Neural cell (in vitro differentiated cells): ENCODE measurements at regions not wholly inside any gene's neighbourhood (a gene's known extent, or its start where the extent isn't known, plus 50 kb on each side); places are given as distances from the start of the nearest gene placed in this dataset.

Experiments used
- H2AFZ ChIP-seq: fragments of 200-600, 300-800 bp; sonication (generic), shearing (Covaris generic); 2 replicates; pipeline ENCODE4 v1.6.0; 2014; ENCODE audit warnings: low read depth, mild to moderate bottlenecking, antibody characterized with exemption, low read length, moderate library complexity
- H3F3A ChIP-seq: fragments of 200-600 bp; shearing (Covaris generic); 2 replicates; pipeline ENCODE4 v1.6.1; 2016; ENCODE audit warnings: mild to moderate bottlenecking, moderate library complexity, mixed read lengths, antibody characterized with exemption, low read length; ENCODE audit not compliant: insufficient read depth, poor library complexity, severe bottlenecking
- H3K27ac ChIP-seq: fragments of 200-600, 300-800 bp; sonication (generic), shearing (Covaris generic); 2 replicates; pipeline ENCODE4 v1.5.1; 2014; ENCODE audit warnings: mild to moderate bottlenecking, low read length, moderate library complexity
- H3K27me3 ChIP-seq: fragments of 300-800, 200-600 bp; sonication (generic), shearing (Covaris generic); 2 replicates; pipeline ENCODE4 v1.6.0; 2014; ENCODE audit warnings: mild to moderate bottlenecking, low read depth, low read length, moderate library complexity; ENCODE audit not compliant: insufficient read depth
- H3K36me3 ChIP-seq: fragments of 300-800, 200-600 bp; sonication (generic), shearing (Covaris generic); 2 replicates; pipeline ENCODE4 v1.5.1; 2014; ENCODE audit warnings: mild to moderate bottlenecking, antibody characterized with exemption, low read length, moderate library complexity; ENCODE audit not compliant: insufficient read depth
- H3K4me2 ChIP-seq: fragments of 300-800, 200-600 bp; sonication (generic), shearing (Covaris generic); 2 replicates; pipeline ENCODE4 v1.6.0; 2014; ENCODE audit warnings: mild to moderate bottlenecking, low read length
- H3K4me3 ChIP-seq: fragments of 300-800, 200-600 bp; sonication (generic), shearing (Covaris generic); 2 replicates; pipeline ENCODE4 v1.5.1; 2014; ENCODE audit warnings: mild to moderate bottlenecking, low read length, moderate library complexity
- H3K79me2 ChIP-seq: fragments of 200-600 bp; shearing (Covaris generic); replicated peaks from 2 replicates; pipeline ENCODE4 v1.6.0; 2014; ENCODE audit warnings: mild to moderate bottlenecking, low read length, moderate library complexity; ENCODE audit not compliant: insufficient read depth
- H3K9ac ChIP-seq: fragments of 300-800, 200-600 bp; sonication (generic), shearing (Covaris generic); 2 replicates; pipeline ENCODE4 v1.6.1; 2016; ENCODE audit warnings: mild to moderate bottlenecking, low read length, mixed read lengths
- H3K9me2 ChIP-seq: fragments of 200-600 bp; shearing (Covaris generic); 2 replicates; pipeline ENCODE4 v1.6.1; 2016; ENCODE audit warnings: mild to moderate bottlenecking, low read length, mixed read lengths; ENCODE audit not compliant: insufficient read depth
- H3K9me3 ChIP-seq: fragments of 200-600, 300-800 bp; sonication (generic), shearing (Covaris generic); 2 replicates; pipeline ENCODE4 v1.6.1; 2016; ENCODE audit warnings: mild to moderate bottlenecking, mixed run types, low read length, moderate library complexity, mixed read lengths
- H4K20me1 ChIP-seq: fragments of 200-600 bp; shearing (Covaris generic); 2 replicates; pipeline ENCODE4 v1.6.1; 2016; ENCODE audit warnings: mild to moderate bottlenecking, mixed run types; ENCODE audit not compliant: insufficient read depth
- CTCF ChIP-seq: fragments of 450-650 bp; IDR thresholded peaks from 2 replicates; pipeline ENCODE4 v1.5.1; 2014; ENCODE audit warnings: antibody characterized with exemption, mild to moderate bottlenecking, moderate library complexity; ENCODE audit not compliant: poor library complexity, severe bottlenecking
- EP300 ChIP-seq: fragments of 450-650 bp; conservative IDR thresholded peaks from 2 replicates; pipeline ENCODE4 v1.6.1; 2014; ENCODE audit warnings: antibody characterized with exemption, mild to moderate bottlenecking, moderate library complexity; ENCODE audit not compliant: poor library complexity, severe bottlenecking
- EZH2 ChIP-seq: fragments of 200-600, 300-800 bp; shearing (Covaris generic), sonication (generic); IDR thresholded peaks from 2 replicates; pipeline ENCODE4 v1.6.1; 2014; ENCODE audit warnings: antibody characterized with exemption, low read length, borderline replicate concordance, mild to moderate bottlenecking; ENCODE audit not compliant: insufficient read depth, poor library complexity, severe bottlenecking
- MXI1 ChIP-seq: fragments of 450-650 bp; conservative IDR thresholded peaks from 2 replicates; pipeline ENCODE4 v1.6.1; 2014; ENCODE audit warnings: antibody characterized with exemption, mild to moderate bottlenecking; ENCODE audit not compliant: poor library complexity, severe bottlenecking
- POLR2AphosphoS5 ChIP-seq: IDR thresholded peaks from 2 replicates; pipeline ENCODE4 v1.6.1; 2012
- RAD21 ChIP-seq: fragments of 450-650 bp; conservative IDR thresholded peaks from 2 replicates; pipeline ENCODE4 v1.6.1; 2014; ENCODE audit warnings: antibody characterized with exemption, mild to moderate bottlenecking, moderate library complexity
- REST ChIP-seq: IDR thresholded peaks from 2 replicates; pipeline ENCODE4 v1.6.1; 2012; ENCODE audit warnings: borderline replicate concordance
- SMC3 ChIP-seq: fragments of 450-650 bp; conservative IDR thresholded peaks from 2 replicates; pipeline ENCODE4 v1.6.1; 2014; ENCODE audit warnings: antibody characterized with exemption, mild to moderate bottlenecking, moderate library complexity; ENCODE audit not compliant: poor library complexity
- TAF1 ChIP-seq: IDR thresholded peaks from 2 replicates; pipeline ENCODE4 v1.6.1; 2012; ENCODE audit warnings: low read depth

GRCh38 chr13:85411591-85411990 lies 387.6 kb downstream of the SLITRK6 start:
- no peak overlapping the region for H3K4me2 ChIP-seq
- no peaks in the 10 kb centered on the region for H3K9me2 ChIP-seq
- TF ChIP-seq MXI1 (no peak), REST (no peak), CTCF (no peak), SMC3 (no peak), POLR2AphosphoS5 (no peak), RAD21 (no peak), EZH2 (no peak), EP300 (no peak), TAF1 (no peak)
- H4K20me1 ChIP-seq = no peaks in the 10 kb centered on the region
- H3K9me3 ChIP-seq = no peaks in the 10 kb centered on the region
- no peak overlapping the region for H2AFZ ChIP-seq
- no peaks in the 10 kb centered on the region for H3K79me2 ChIP-seq
- H3K36me3 ChIP-seq = no peaks in the 10 kb centered on the region
- no peak overlapping the region for H3K4me3 ChIP-seq
- H3F3A ChIP-seq = no peaks in the 10 kb centered on the region
- no peak overlapping the region for H3K27ac ChIP-seq
- H3K27me3 ChIP-seq = no peaks in the 10 kb centered on the region
- H3K9ac ChIP-seq = no peak overlapping the region

- no peaks in the 10 kb centered on the region for H4K20me1 ChIP-seq
- no peaks in the 10 kb centered on the region for H3K9me3 ChIP-seq
These were observed 390.8 kb downstream of the SLITRK6 start for GRCh38 chr13:85408415-85408814.

More at GRCh38 chr13:85408415-85408814, 390.8 kb downstream of the SLITRK6 start:
- Histone ChIP-seq H3K9ac (no peak overlapping the region), H3F3A (no peaks in the 10 kb centered on the region), H3K27ac (no peak overlapping the region), H2AFZ (no peak overlapping the region), H3K27me3 (no peaks in the 10 kb centered on the region), H3K4me3 (no peak overlapping the region), H3K79me2 (no peaks in the 10 kb centered on the region), H3K9me2 (no peaks in the 10 kb centered on the region), H3K4me2 (no peak overlapping the region), H3K36me3 (no peaks in the 10 kb centered on the region)
- TF ChIP-seq TAF1 (no peak), SMC3 (no peak), EZH2 (no peak), CTCF (no peak), POLR2AphosphoS5 (no peak), EP300 (no peak), REST (no peak), RAD21 (no peak)
